HFFc6 (cell line): ENCODE measurements at regions not wholly inside any gene's neighbourhood (a gene's known extent, or its start where the extent isn't known, plus 50 kb on each side); places are given as distances from the start of the nearest gene placed in this dataset.
"Not testable (repeated sequence)": the region's sequence is repeated elsewhere in the genome, so short reads cannot be mapped to it uniquely, and the experiment has no call there.

Source experiments
- DNase-seq: peaks from one replicate; pipeline ENCODE4 v3.0.0-alpha.2; 2018
- H3K27ac Mint-ChIP-seq: 2 replicates; pipeline ENCODE4 v1.8.0; 2020; ENCODE audit warnings: mild to moderate bottlenecking, mixed read lengths
- H3K27me3 Mint-ChIP-seq: 2 replicates; pipeline ENCODE4 v1.8.0; 2021; ENCODE audit warnings: mild to moderate bottlenecking, moderate library complexity, mixed read lengths; ENCODE audit not compliant: insufficient read depth
- H3K36me3 Mint-ChIP-seq: 2 replicates; pipeline ENCODE4 v1.8.0; 2021; ENCODE audit warnings: low read depth, mixed read lengths
- H3K4me1 Mint-ChIP-seq: 2 replicates; pipeline ENCODE4 v1.8.0; 2020; ENCODE audit warnings: low read depth, mixed read lengths
- H3K4me3 Mint-ChIP-seq: 2 replicates; pipeline ENCODE4 v1.8.0; 2020; ENCODE audit warnings: mild to moderate bottlenecking, moderate library complexity, mixed read lengths
- H3K9me3 Mint-ChIP-seq: 2 replicates; pipeline ENCODE4 v1.8.0; 2020; ENCODE audit warnings: mild to moderate bottlenecking, mixed read lengths
- CTCF ChIP-seq: fragments of 200-600 bp; sonication (generic); IDR thresholded peaks from 2 replicates; pipeline ENCODE4 v1.5.0; 2021; ENCODE audit warnings: antibody characterized with exemption, mild to moderate bottlenecking

DNA sequence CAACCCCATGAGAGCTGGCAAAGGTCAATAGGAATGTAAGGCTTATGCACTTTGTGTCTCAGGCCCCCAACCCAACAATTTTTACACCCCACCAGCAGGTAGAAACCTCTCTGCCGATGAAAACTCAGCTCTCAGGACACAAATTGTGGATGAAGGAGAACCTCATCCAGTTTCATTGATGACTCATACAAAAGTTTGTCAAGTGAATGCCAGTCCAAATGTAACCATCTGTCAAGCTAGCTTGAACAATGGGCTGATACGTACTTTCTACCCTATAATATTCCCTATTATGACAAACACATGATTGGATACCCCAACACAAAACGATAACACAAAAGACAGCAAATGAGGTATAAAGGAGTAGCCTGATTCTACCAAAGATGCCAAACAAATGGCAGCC lies 321.2 kb upstream of the TMEFF2 start:
- Mint-ChIP-seq H3K27ac (no peak overlapping the region), H3K27me3 (no peaks in the 10 kb centered on the region), H3K9me3 (peaks cover 26% of the 10 kb centered on the region), H3K4me3 (no peak overlapping the region), H3K36me3 (no peaks in the 10 kb centered on the region), H3K4me1 (no peaks in the 10 kb centered on the region)
- no peak for TF ChIP-seq CTCF
- no peak for DNase-seq

DNA sequence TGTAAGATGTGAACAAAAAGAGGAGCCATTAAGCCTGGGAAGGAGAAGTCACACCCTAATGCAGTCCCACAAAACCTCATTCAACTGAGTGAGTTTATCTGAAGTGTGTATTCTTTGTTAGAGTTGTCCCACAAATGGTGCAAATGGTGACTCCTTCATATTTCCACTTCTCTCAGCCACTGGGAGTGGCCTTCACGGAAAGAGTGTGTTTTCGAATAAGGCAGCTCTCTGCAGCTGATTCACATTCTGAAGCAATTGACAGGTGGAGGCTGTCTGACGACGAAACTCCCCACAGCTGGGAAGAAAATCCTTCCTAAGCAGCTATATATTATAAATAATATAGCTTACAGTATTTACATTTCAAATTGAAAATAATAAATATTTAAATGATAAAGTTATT lies 318.8 kb upstream of the TMEFF2 start:
- TF ChIP-seq CTCF = no peak
- Mint-ChIP-seq H3K27me3 (no peaks in the 10 kb centered on the region), H3K36me3 (no peaks in the 10 kb centered on the region), H3K27ac (no peak overlapping the region), H3K4me3 (no peak overlapping the region), H3K4me1 (no peaks in the 10 kb centered on the region), H3K9me3 (peaks cover 21% of the 10 kb centered on the region)
- DNase-seq = no peak

DNA sequence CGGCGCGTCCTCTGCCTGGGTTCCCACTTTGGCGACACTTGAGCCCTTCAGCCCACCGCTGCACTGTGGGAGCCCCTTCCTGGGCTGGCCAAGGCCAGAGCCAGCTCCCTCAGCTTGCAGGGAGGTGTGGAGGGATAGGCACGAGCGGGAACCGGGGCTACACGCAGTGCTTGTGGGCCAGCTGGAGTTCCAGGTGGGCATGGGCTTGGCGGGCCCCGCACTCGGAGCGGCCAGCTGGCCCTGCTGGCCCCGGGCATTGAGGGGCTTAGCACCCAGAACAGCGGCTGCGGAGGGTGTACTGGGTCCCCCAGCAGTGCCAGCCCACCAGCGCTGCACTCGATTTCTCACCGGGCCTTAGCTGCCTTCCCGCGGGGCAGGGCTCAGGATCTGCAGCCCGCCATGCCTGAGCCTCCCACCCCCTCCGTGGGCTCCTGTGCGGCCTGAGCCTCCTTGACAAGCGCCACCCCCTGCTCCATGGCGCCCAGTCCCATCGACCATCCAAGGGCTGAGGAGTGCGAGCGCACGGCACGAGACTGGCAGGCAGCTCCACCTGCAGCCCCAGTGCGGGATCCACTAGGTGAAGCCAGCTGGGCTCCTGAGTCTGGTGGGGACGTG lies 313.2 kb upstream of the TMEFF2 start:
- peaks cover 27% of the 10 kb centered on the region for H3K9me3 Mint-ChIP-seq
- H3K36me3 Mint-ChIP-seq, H3K4me3 Mint-ChIP-seq, H3K27me3 Mint-ChIP-seq, H3K27ac Mint-ChIP-seq, DNase-seq, H3K4me1 Mint-ChIP-seq: not testable (repeated sequence)

DNA sequence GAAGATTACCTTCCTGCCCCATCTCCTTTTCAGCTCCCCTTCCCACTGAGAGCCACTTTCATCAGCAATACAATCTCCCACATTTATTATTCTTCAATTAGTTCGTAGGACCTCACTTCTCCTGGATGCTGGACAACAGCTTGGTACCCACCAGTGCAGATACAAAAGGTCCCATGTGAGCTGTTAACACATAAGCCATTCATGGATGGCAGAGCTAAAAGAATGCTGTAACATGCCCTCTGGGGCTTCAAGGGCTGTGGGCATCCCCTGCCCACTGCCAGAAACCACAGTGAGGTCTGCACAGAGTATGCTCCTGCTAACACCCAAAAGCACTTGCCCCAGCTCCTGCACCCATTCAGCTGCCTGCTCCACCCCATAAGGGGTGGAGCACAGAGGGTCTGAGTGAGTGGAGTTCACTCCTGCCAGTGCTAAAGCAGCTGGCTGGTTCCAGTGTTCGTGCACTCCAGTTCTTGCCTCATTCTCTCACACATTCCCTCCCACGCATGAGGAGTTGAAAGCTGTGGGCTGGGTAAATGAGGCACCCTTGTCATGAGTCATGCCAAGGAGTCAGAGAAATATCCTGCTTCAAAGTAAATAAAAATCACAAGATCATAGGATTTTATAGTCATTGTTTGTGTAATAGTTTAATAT lies 305.9 kb upstream of the TMEFF2 start:
- Mint-ChIP-seq H3K9me3 (peaks cover 25% of the 10 kb centered on the region), H3K36me3 (no peaks in the 10 kb centered on the region), H3K27me3 (no peaks in the 10 kb centered on the region), H3K4me1 (no peaks in the 10 kb centered on the region), H3K4me3 (no peak overlapping the region), H3K27ac (no peak overlapping the region)
- DNase-seq = peak; percentile 4
- no peak for TF ChIP-seq CTCF

GRCh38 chr2:192499476-192499875 lies 304.7 kb upstream of the TMEFF2 start:
- no peaks in the 10 kb centered on the region for H3K4me1 Mint-ChIP-seq
- H3K9me3 Mint-ChIP-seq = peaks cover 21% of the 10 kb centered on the region
- no peak overlapping the region for H3K4me3 Mint-ChIP-seq
- no peaks in the 10 kb centered on the region for H3K27me3 Mint-ChIP-seq
- no peak for DNase-seq
- no peaks in the 10 kb centered on the region for H3K36me3 Mint-ChIP-seq
- H3K27ac Mint-ChIP-seq = no peak overlapping the region
- no peak for TF ChIP-seq CTCF

- no peak for DNase-seq
- no peak for TF ChIP-seq CTCF
- Mint-ChIP-seq H3K4me3 (no peak overlapping the region), H3K36me3 (no peaks in the 10 kb centered on the region), H3K27me3 (no peaks in the 10 kb centered on the region), H3K9me3 (peaks cover 21% of the 10 kb centered on the region), H3K4me1 (no peaks in the 10 kb centered on the region), H3K27ac (no peak overlapping the region)
Measured at GRCh38 chr2:192498747-192499146, 304.0 kb upstream of the TMEFF2 start.

DNA sequence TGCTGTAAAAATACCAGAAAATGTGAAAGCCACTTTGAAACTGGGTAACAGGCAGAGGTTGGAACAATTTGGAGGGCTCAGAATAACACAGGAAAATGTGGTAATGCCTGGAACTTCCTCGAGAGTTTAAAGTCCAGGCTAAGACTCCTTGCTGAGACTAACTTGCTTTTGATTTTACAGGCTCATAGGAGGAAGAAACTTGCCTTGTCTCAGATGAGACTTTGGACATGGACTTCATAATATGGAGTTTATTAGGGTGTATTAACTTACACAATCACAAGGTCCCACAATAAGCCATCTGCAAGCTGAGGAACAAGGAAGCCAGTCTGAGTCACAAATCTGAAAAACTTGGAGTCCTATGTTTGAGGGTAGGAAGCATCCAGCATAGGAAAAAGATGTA lies 293.4 kb upstream of the TMEFF2 start:
- not testable (repeated sequence) for H3K36me3 Mint-ChIP-seq, H3K4me1 Mint-ChIP-seq, H3K27ac Mint-ChIP-seq, H3K27me3 Mint-ChIP-seq, DNase-seq, H3K4me3 Mint-ChIP-seq
- peaks cover 42% of the 10 kb centered on the region for H3K9me3 Mint-ChIP-seq
